Hepatocyte (in vitro differentiated cells): ENCODE measurements at regions not wholly inside any gene's neighbourhood (a gene's known extent, or its start where the extent isn't known, plus 50 kb on each side); places are given as distances from the start of the nearest gene placed in this dataset.

Source experiments
- DNase-seq: peaks from one replicate; pipeline ENCODE4 v3.0.0-alpha.2; 2016; ENCODE audit warnings: low spot score
- H2AFZ ChIP-seq: fragments of 200-600 bp; sonication (generic); 2 replicates; pipeline ENCODE4 v1.6.0; 2016; ENCODE audit warnings: antibody characterized with exemption, mild to moderate bottlenecking
- H3K27ac ChIP-seq: fragments of 200-600 bp; sonication (generic); 2 replicates; pipeline ENCODE4 v1.5.1; 2016; ENCODE audit warnings: mild to moderate bottlenecking
- H3K27me3 ChIP-seq: fragments of 200-600 bp; sonication (generic); 2 replicates; pipeline ENCODE4 v1.6.1; 2016
- H3K36me3 ChIP-seq: fragments of 200-600 bp; sonication (generic); replicated peaks from 2 replicates; pipeline ENCODE4 v1.5.1; 2016; ENCODE audit warnings: low read depth; ENCODE audit not compliant: insufficient read depth
- H3K4me1 ChIP-seq: fragments of 200-600 bp; sonication (generic); 2 replicates; pipeline ENCODE4 v1.5.1; 2016; ENCODE audit warnings: mild to moderate bottlenecking, moderate library complexity; ENCODE audit not compliant: insufficient read depth
- H3K4me2 ChIP-seq: fragments of 200-600 bp; sonication (generic); 2 replicates; pipeline ENCODE4 v1.6.0; 2016
- H3K4me3 ChIP-seq: fragments of 200-600 bp; sonication (generic); 2 replicates; pipeline ENCODE4 v1.5.1; 2016; ENCODE audit warnings: mild to moderate bottlenecking
- H3K79me2 ChIP-seq: fragments of 200-600 bp; sonication (generic); 2 replicates; pipeline ENCODE4 v1.6.0; 2017; ENCODE audit warnings: mild to moderate bottlenecking
- H3K9me2 ChIP-seq: fragments of 200-600 bp; sonication (generic); replicated peaks from 2 replicates; pipeline ENCODE4 v1.6.0; 2017; ENCODE audit warnings: mild to moderate bottlenecking; ENCODE audit not compliant: insufficient read depth
- H3K9me3 ChIP-seq: fragments of 200-600 bp; sonication (generic); 2 replicates; pipeline ENCODE4 v1.5.1; 2016; ENCODE audit warnings: low read depth, mild to moderate bottlenecking
- H4K20me1 ChIP-seq: fragments of 200-600 bp; sonication (generic); 2 replicates; pipeline ENCODE4 v1.6.0; 2016; ENCODE audit warnings: mild to moderate bottlenecking; ENCODE audit not compliant: insufficient read depth, poor library complexity, severe bottlenecking
- EZH2 ChIP-seq: fragments of 200-600 bp; sonication (generic); IDR thresholded peaks from 2 replicates; pipeline ENCODE4 v1.6.1; 2016; ENCODE audit warnings: antibody characterized with exemption, mild to moderate bottlenecking, borderline replicate concordance
- EZH2phosphoT487 ChIP-seq: fragments of 200-600 bp; sonication (generic); IDR thresholded peaks from one replicate; pipeline ENCODE4 v1.6.1; 2018; ENCODE audit warnings: antibody characterized with exemption, mild to moderate bottlenecking, low read depth, moderate library complexity; ENCODE audit not compliant: unreplicated experiment, severe bottlenecking
- WGBS: methylation state at CpG from one replicate; pipeline ENCODE4 v1.1.6; 2016; ENCODE audit warnings: low lambda C conversion rate; ENCODE audit errors: missing lambda C conversion rate; 5-methylcytosine and 5-hydroxymethylcytosine counted together
- TF ChIP-seq, protein P1 (sequence below): fragments of 200-600 bp; sonication (generic); IDR thresholded peaks from 2 replicates; pipeline ENCODE4 v1.5.1; 2016; ENCODE audit warnings: antibody characterized with exemption, mild to moderate bottlenecking; ENCODE audit not compliant: poor library complexity

DNA sequence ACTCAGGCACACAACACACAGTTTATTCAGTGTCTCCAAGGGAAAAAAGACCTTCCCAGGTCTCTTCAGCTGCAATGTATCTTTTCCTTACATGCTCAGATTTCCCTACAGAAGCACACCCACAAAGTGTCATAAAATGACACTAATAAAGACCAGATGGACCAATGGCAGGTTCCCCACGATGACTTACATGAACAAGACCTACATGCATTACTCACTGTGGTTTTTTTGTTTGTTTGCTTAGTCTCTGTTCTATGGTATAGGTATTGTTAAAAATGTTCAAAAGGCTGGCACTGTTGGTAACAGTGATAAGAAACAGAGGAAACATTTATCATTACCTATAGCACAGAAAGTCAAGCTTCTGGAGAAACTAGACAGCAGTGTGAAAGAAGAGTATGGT lies 318.2 kb upstream of the TMCO5A start:
- no peak for DNase-seq
- TF ChIP-seq EZH2phosphoT487 = no peak
- no peak for TF ChIP-seq EZH2
- TF ChIP-seq, protein P1, sequence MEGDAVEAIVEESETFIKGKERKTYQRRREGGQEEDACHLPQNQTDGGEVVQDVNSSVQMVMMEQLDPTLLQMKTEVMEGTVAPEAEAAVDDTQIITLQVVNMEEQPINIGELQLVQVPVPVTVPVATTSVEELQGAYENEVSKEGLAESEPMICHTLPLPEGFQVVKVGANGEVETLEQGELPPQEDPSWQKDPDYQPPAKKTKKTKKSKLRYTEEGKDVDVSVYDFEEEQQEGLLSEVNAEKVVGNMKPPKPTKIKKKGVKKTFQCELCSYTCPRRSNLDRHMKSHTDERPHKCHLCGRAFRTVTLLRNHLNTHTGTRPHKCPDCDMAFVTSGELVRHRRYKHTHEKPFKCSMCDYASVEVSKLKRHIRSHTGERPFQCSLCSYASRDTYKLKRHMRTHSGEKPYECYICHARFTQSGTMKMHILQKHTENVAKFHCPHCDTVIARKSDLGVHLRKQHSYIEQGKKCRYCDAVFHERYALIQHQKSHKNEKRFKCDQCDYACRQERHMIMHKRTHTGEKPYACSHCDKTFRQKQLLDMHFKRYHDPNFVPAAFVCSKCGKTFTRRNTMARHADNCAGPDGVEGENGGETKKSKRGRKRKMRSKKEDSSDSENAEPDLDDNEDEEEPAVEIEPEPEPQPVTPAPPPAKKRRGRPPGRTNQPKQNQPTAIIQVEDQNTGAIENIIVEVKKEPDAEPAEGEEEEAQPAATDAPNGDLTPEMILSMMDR = no peak
- no peaks in the 10 kb centered on the region for H3K27me3 ChIP-seq
- no peak overlapping the region for H2AFZ ChIP-seq
- no peak overlapping the region for H3K4me3 ChIP-seq
- H3K36me3 ChIP-seq = no peaks in the 10 kb centered on the region
- no peaks in the 10 kb centered on the region for H3K79me2 ChIP-seq
- no peak overlapping the region for H3K4me2 ChIP-seq
- H3K9me2 ChIP-seq = no peaks in the 10 kb centered on the region
- no peaks in the 10 kb centered on the region for H3K9me3 ChIP-seq
- H3K4me1 ChIP-seq = no peaks in the 10 kb centered on the region
- H3K27ac ChIP-seq = no peak overlapping the region
- 42% methylated on average over 1 of the region's 1 CpG for WGBS
- H4K20me1 ChIP-seq = no peaks in the 10 kb centered on the region

DNA sequence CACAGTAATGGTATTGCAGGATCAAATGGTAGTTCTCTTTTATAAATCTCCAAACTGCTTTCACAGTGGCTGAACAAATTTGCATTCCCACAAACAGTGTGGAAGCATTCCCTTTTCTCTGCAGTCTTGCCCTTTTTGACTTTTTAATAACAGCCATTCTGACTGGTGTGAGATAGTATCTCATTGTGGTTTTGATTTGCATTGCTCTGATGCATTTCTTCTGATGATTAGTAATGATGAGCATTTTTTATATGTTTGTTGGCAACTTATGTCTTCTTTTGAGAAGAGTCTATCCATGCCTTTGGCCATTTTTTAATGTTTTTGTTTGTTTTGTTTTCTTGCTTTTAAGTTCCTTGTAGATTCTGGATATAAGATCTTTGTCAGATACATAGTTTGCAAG lies 316.1 kb upstream of the TMCO5A start:
- Histone ChIP-seq H3K79me2 (no peaks in the 10 kb centered on the region), H3K27me3 (no peaks in the 10 kb centered on the region), H3K4me1 (no peaks in the 10 kb centered on the region), H3K4me3 (no peak overlapping the region), H3K4me2 (no peak overlapping the region), H3K9me3 (no peaks in the 10 kb centered on the region), H3K36me3 (no peaks in the 10 kb centered on the region), H3K27ac (no peak overlapping the region), H2AFZ (no peak overlapping the region), H3K9me2 (no peaks in the 10 kb centered on the region), H4K20me1 (no peaks in the 10 kb centered on the region)
- no peak for DNase-seq
- TF ChIP-seq EZH2 = no peak
- TF ChIP-seq EZH2phosphoT487 = no peak
- TF ChIP-seq, protein P1 = no peak

GRCh38 chr15:37619358-37620042 lies 314.9 kb upstream of the TMCO5A start:
- Histone ChIP-seq H3K9me2 (no peaks in the 10 kb centered on the region), H3K9me3 (no peaks in the 10 kb centered on the region), H4K20me1 (no peaks in the 10 kb centered on the region), H3K4me2 (no peak overlapping the region), H2AFZ (no peak overlapping the region), H3K36me3 (no peaks in the 10 kb centered on the region), H3K27me3 (no peaks in the 10 kb centered on the region), H3K79me2 (no peaks in the 10 kb centered on the region), H3K27ac (no peak overlapping the region), H3K4me1 (no peaks in the 10 kb centered on the region), H3K4me3 (no peak overlapping the region)
- 91% methylated on average over 2 of the region's 2 CpGs for WGBS
- TF ChIP-seq EZH2phosphoT487 (no peak), EZH2 (no peak)
- TF ChIP-seq, protein P1 = no peak
- no peak for DNase-seq

DNA sequence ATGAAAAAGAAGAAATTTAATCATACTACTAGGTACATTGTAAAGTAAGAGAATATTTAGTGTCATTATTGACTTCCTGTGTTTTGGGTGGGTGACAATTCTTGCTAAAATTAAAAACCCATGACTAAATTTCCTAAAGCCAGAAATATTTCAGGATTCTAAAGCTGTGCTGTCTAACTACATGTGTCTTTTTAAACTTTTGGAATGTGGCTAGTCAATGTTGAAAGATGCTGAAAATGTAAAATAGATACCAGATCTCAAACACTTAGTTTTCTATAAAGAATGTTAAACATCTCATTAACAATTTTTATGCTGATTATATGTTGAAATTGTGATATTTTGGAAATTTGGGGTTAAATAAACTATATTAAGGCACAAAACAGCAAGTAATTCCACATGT lies 308.9 kb upstream of the TMCO5A start:
- no peak overlapping the region for H3K4me2 ChIP-seq
- H3K4me1 ChIP-seq = no peaks in the 10 kb centered on the region
- H3K9me2 ChIP-seq = no peaks in the 10 kb centered on the region
- H3K79me2 ChIP-seq = no peaks in the 10 kb centered on the region
- H3K4me3 ChIP-seq = no peak overlapping the region
- no peaks in the 10 kb centered on the region for H3K36me3 ChIP-seq
- TF ChIP-seq, protein P1 = no peak
- no peak for TF ChIP-seq EZH2
- TF ChIP-seq EZH2phosphoT487 = no peak
- no peak for DNase-seq
- H3K27ac ChIP-seq = no peak overlapping the region
- no peaks in the 10 kb centered on the region for H3K9me3 ChIP-seq
- no peak overlapping the region for H2AFZ ChIP-seq
- no peaks in the 10 kb centered on the region for H4K20me1 ChIP-seq
- H3K27me3 ChIP-seq = no peaks in the 10 kb centered on the region
